ENCODE measurements at regions not wholly inside any gene's neighbourhood (a gene's known extent, or its start where the extent isn't known, plus 50 kb on each side); places are given as distances from the start of the nearest gene placed in this dataset.

DNA sequence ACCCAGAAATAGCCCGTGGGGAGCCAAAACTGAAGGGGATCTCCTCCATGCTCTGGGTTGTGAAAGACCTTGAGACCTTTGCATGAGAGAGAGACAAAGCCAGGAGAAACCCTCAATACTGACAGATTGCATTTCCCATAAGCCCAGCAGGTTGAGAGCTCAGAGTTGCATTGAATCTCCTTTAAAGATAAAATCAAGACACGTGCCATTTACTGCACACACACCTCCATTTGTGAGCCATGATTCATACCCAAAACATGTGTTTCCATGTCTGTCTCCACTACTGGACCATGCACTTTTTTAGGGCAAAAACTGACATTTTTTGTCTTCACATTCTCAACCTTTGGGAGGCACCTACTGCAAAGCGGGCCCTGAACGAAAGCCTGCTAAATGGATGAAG is 144.0 kb upstream of the NRIP1 start:
- no peak for TF ChIP-seq POLR2AphosphoS5 (IDR thresholded peaks at IDR 0.05; ENCODE audit: low read depth, low read length)
- TF ChIP-seq POLR2A (IDR thresholded peaks at IDR 0.05; ENCODE audit: low read depth, low read length) = no peak
- TF ChIP-seq TAF1 (IDR thresholded peaks at IDR 0.05; ENCODE audit: borderline replicate concordance, low read depth, low read length) = no peak

Data from GM12892 (cell line).